ENCODE measurements at regions not wholly inside any gene's neighbourhood (a gene's known extent, or its start where the extent isn't known, plus 50 kb on each side); places are given as distances from the start of the nearest gene placed in this dataset.
"Not testable (repeated sequence)": the region's sequence is repeated elsewhere in the genome, so short reads cannot be mapped to it uniquely, and the experiment has no call there.

DNA sequence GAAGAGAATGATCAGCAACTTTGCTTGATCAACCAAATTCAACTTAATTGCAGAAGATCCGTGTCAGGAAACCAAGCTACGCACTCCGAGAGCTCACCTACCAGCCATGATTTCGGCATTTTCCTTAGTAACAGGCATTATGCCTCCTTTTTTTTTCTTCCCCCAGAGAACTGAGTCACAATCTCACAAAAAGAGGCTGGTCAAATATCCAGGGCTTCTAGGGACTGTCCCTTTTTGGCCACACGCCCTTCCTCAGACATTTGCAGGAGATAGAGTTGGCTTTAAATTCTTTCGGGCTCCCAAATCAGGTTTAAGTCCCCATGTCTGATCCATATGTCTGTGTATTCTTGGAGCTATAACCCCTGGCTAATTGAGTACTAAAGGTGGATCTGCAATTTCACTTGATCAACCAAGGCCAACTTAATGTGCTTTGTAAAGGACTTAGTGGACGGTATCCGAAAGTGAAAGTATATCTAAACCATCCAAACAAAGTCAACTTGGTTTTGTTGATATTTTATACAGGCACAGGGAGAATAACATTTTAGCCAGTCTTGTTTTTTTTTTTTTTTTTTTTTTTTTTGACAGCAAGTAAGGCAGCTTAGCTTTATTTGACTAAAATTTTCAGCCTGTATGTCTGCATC, 100.8 kb upstream of the TBCA start:
- DNase-seq: no peak
- no peak for ATAC-seq (ENCODE audit: poor library complexity)
- intact Hi-C loops (cut with DNase I): no loop called here

DNA sequence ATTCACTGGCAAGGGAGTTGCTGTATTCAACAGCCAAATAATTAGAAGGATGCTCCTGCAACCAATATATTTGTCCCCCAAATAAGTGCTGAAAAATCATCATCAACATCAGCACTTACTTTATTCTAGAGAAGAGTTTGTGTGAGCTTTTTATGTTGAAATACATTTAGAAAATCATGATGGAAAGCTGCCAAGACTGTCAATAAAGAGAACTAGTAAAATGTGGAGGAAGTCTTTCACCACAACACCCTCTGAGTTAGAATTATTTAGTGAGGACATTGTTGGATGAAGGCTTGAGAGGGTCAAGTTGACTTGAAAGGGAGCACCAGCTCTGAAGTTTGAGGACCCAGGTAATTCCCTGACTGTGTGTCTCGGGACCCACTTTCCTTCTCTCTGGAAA, 100.2 kb upstream of the TBCA start:
- intact Hi-C loops (cut with DNase I): no loop called here
- ATAC-seq (ENCODE audit: poor library complexity) (no peak), DNase-seq (no peak)

GRCh38 chr5:77874691-77875090, 98.6 kb upstream of the TBCA start:
- ATAC-seq (ENCODE audit: poor library complexity) (no peak), DNase-seq (no peak)
- intact Hi-C loops (cut with DNase I): no loop called here

- intact Hi-C loops (cut with DNase I): no loop called here
- no peak for DNase-seq
These were observed 97.1 kb upstream of the TBCA start for GRCh38 chr5:77873239-77873638.

DNA sequence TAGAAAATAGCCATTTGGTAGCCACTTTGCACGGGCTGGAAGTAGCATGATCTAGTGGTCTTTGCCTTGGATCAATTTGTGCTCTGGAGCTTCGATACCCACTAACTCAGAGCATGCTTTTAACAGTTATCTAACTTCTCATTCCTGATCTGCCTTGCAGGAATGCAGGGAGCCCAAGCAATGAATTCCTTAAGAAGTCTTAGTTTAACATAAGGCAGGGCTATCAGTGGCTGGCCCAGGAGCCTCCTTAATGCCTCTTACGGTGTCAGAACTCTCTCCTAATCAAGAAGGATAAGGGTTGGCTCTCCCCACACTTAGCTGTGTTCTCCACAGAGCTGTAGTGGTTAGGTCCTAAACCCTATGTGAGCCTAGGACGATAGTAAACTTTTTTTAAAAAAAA, 95.8 kb upstream of the TBCA start:
- DNase-seq (no peak), ATAC-seq (ENCODE audit: poor library complexity) (no peak)
- intact Hi-C loops (cut with DNase I): no loop called here

More at GRCh38 chr5:77873239-77873638, 97.1 kb upstream of the TBCA start:
- no peak for ATAC-seq (ENCODE audit: poor library complexity)

DNA sequence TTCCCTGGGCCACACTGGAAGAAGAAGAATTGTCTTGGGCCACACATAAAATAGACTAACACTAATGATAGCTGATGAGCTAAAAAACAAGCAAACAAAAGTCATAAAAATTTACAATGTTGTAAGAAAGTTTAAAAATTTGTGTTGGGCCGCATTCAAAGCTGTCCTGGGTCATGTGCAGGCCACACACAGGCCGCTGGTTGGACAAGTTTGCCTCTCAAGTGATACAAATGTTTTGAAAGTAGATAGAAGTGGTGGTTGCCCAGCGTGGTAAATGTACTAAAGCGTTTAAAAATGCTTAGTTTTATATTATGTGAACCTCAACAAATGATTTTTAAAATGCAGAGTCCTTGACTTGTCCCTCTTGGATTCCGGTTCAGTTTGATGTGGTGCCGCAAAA, 94.9 kb upstream of the TBCA start:
- DNase-seq (no peak), ATAC-seq (ENCODE audit: poor library complexity) (no peak)
- intact Hi-C loops (cut with DNase I): no loop called here

DNA sequence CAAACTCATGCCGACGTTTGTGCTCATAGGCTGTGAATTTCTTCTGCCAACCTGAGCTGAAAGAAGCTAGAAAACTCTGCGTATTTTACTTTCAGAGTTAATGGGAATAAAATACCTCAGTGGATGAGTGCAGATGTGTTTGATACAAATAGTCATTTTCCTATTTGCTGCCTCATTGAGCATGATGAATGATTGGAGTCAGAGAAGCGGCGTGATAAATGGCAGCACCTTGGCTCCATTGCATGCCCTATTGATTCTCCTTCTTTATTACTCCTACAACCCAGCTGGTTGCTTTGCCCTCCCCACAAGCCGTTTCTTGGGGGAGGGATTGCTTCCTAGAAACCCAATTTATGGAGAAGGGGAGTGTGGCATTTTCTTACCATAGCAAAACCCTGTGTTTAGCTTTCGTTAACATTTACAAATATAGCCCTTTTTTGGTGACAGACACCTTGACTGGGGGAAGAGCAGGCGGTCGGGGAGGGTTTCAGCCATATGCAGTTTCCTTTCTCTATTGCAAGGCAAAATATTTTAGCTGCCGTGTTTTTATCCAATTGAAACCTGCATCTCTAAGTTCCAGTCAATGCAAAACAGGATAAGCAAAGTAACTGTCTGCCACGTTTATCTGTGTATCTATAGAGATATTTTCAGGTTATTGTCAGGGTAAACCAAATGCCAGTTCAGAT, 93.1 kb upstream of the TBCA start:
- ATAC-seq (ENCODE audit: poor library complexity) (no peak), DNase-seq (no peak)
- intact Hi-C loops (cut with DNase I): no loop called here

GRCh38 chr5:77867914-77868313, 91.8 kb upstream of the TBCA start:
- DNase-seq: no peak
- no peak for ATAC-seq (ENCODE audit: poor library complexity)
- intact Hi-C loops (cut with DNase I): no loop called here

DNA sequence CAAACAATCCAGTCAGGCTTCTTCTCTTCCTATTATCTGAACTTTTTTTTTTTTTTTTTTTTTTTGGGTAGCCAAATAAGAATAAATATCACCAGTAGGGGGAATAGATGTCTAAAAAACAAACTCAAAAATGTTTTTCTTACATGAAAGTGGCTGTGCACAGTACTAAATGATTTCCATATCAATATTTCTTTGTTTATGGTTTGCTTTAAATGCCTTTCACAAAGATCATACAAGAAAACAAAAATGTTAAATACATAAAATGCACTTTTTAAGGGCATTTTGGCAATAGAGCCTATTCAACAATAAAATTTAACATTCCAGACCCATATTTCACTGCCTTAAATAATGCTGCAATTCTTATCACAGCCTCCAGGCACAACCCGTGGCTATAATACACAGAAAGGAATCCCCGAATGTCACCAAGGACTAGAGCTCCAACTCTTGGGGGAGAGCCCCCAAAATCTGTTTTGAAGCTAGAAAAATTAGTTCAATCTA, 91.1 kb upstream of the TBCA start:
- no peak for ATAC-seq (ENCODE audit: poor library complexity)

DNA sequence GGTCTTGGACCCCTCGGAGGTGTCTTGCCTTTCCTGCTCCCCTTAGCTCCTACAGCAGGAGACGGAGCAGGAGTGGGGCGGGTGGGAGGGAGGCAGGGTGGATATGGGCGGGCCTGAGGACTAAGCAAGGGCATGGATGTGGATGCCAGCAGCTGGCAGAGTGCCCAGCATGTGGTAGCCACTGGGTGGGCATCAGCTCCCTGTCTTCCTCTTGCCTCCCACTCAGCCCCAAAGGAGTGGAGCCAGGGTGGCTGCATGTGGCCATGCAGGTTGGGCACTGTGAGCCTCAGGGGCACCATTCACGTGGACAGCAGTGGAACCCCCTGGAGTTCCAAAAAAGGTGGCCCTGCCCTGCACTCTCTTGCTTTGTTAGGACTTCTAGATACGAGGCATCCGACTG, 90.1 kb upstream of the TBCA start:
- no peak for DNase-seq
- no peak for ATAC-seq (ENCODE audit: poor library complexity)
- intact Hi-C loops (cut with DNase I): no loop called here

More for the DNA sequence above, 91.1 kb upstream of the TBCA start:
- no peak for DNase-seq
- intact Hi-C loops (cut with DNase I): no loop called here

DNA sequence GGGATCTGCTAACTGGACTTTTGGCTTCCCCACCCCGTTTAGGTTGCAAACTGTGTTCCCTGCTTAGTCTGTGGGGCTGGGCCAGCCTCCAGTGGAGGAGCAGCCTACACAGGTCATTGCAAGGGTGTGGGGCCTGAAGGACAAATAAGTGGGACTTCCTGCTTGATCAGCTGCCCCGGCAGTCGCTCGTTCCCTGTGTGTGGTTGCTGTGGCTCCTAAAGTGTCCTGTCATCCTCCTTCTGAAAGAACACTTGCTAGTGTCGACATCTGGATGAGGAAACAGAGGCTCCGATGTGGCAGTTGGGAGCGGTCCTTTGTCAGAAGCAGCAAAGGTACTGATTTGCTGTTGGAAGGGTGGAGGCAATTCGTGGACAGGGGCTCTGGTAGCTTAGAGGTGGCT, 88.9 kb upstream of the TBCA start:
- intact Hi-C loops (cut with DNase I): no loop called here
- peak; percentile 58 for DNase-seq
- peak; percentile 46 for ATAC-seq (ENCODE audit: poor library complexity)

DNA sequence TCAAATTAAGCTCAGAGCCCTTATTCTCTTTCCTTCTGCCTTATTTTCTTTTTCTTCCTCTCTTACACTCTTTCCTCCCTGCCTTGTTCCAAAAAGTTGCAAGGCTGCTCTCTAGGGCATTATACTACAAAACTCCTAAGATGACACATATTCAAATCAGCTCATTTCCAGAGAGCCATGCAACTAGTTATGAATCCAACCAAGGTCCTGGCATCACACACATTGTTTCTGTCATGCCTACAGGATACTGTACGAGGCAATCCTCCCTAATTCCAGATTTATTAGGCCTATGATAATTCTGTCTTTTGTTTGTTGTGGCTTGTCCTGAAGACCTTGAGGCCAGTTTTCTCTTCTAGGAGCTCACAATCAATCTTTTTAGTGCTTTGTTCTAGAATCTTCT, 87.0 kb upstream of the TBCA start:
- DNase-seq (no peak), ATAC-seq (ENCODE audit: poor library complexity) (no peak)
- intact Hi-C loops (cut with DNase I): no loop called here

GRCh38 chr5:77861576-77861975, 85.4 kb upstream of the TBCA start:
- ATAC-seq (ENCODE audit: poor library complexity): no peak
- intact Hi-C loops (cut with DNase I): no loop called here
- no peak for DNase-seq

GRCh38 chr5:77859306-77859705, 83.2 kb upstream of the TBCA start:
- ATAC-seq (ENCODE audit: poor library complexity) (no peak), DNase-seq (no peak)
- intact Hi-C loops (cut with DNase I): no loop called here

DNA sequence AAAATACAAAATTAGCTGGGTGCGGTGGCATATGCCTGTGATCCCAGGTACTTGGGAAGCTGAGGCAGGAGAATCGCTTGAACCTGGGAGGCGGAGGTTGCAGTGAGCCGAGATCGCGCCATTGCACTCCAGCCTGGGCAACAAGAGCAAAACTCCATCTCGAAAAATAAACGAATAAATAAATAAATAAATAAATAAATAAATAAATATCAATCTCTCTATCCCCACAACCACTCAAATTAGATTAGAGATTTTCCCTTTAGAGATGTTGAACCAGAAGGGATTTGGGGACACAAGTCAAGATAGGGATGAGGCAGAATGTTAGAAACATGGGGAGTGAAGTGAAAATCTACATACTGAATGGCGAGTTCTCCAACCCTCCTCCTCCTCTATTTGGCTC, 82.5 kb upstream of the TBCA start:
- ATAC-seq (ENCODE audit: poor library complexity); intact Hi-C loops (cut with DNase I); DNase-seq: not testable (repeated sequence)

GRCh38 chr5:77855369-77855768, 79.2 kb upstream of the TBCA start:
- intact Hi-C loops (cut with DNase I): no loop called here
- ATAC-seq (ENCODE audit: poor library complexity): no peak
- no peak for DNase-seq

DNA sequence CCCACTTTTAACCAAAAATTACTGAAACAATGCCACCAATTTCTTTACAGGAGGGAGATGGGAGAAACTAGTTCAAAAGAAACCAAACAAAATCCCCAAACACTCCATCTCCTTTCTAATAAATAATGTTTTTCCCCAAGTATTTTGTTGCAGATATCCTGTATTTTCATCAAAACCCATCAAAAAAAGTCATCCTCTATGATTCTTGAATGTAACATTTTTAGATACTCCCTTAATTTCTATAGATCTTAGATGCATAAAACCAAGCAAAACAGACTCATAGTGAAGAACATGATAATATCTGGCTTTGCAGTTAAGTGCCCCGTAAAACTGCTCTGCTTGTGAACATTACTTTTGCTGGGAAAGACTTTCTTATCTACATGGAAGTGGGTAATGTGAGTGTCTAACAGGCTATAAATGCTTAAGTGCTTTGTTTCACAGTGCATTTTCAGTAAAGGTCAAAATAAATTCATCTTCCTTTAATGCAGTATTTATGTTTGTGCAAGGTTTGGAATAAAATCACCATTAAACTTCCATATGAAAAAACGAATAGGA, 77.3 kb upstream of the TBCA start:
- DNase-seq (no peak), ATAC-seq (ENCODE audit: poor library complexity) (no peak)
- intact Hi-C loops (cut with DNase I): no loop called here

DNA sequence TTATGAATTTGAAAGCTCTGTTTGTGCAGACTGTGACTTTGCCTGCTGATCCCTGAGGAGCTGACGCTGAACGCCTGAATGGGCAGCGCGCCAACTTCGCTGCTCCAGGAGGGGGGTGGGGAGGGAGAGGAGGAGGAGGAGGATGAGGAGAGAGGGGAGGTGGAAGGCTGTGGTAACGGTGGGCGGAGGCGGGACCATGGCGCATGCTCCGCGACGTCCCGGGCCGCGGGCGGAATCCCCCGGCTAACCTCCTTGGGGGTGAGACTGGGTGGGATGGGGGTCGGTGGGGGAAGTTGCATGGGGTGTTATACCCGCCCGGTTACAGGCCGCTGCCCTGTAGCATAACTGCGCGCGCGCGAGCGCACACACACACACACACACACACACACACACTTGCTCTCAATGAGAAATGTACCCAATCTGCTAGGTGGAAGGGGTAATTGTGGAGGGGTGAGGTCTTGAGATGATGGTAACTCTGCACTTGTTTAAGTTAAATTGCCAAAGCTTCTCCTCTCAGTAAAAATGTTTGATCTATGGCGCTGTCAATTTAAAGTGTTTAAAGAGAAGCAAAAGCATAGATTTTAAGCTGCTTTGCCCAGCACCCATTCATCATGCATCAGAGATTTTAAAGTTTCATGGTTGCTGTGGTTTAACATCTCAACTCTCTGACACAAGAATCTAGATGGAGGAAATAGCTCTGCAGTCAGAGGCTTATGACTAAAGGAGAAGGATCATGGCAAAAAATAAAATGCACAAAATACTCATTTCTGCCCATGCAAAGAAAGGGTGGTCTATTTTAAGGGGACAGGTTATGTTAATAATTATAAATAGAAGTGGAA, 76.6 kb upstream of the TBCA start:
- DNase-seq: peak; percentile 74
- intact Hi-C loops (cut with DNase I): no loop called here
- peak; percentile 93 for ATAC-seq (ENCODE audit: poor library complexity)

DNA sequence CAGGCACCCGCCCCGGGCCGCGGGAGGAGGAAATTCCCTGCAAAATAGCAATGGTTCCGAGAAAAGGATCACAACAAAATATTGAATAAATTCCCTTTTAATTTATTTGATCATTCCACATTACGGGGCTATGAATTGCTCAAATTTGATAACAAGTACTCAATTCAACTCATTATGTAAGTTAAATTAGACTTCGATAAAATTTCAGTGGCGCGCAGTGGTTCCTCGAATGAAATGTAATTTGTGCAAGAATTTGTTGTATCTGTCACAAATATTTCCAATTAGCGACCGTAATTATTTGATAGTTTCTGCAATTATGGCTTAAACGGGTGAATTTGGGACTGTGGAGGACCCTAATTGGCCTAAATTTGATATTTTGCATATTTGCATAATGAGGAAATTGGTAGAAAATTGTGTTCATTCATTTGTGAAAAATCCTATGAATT, 76.0 kb upstream of the TBCA start:
- no peak for ATAC-seq (ENCODE audit: poor library complexity)
- intact Hi-C loops (cut with DNase I): no loop called here

More for the DNA sequence above, 76.0 kb upstream of the TBCA start:
- DNase-seq: no peak

Data from Right ventricle myocardium superior (tissue), 1 donor.